ENCODE measurements at regions not wholly inside any gene's neighbourhood (a gene's known extent, or its start where the extent isn't known, plus 50 kb on each side); places are given as distances from the start of the nearest gene placed in this dataset.

DNA sequence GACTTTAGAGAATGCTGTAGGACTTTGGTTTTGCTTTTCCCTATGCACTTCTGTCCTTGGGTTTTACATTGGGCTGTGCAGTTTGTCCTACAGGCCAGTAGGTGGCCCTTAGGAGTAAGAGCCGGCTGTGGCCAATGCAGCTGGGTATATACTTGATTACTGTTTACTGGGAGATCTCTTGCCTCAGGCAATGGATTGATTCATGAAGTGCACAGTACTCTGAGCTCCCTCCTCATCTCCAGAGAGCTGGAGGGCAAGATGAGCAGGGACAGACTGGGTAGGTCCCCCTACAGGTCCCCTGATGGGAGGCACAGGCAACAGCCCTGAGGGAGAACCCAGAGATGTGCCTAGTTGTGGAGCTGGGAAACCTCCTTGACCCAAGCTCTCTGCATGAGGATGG, 103.8 kb upstream of the QRFPR start:
- peak; percentile 91 for TF ChIP-seq CTCF (conservative IDR thresholded peaks at IDR 0.05; ENCODE audit: low read length)
- DNase-seq (ENCODE audit: low read depth), result peak; percentile 73
- H3K4me3 ChIP-seq (ENCODE audit: low read length), result no peak overlapping the region

DNA sequence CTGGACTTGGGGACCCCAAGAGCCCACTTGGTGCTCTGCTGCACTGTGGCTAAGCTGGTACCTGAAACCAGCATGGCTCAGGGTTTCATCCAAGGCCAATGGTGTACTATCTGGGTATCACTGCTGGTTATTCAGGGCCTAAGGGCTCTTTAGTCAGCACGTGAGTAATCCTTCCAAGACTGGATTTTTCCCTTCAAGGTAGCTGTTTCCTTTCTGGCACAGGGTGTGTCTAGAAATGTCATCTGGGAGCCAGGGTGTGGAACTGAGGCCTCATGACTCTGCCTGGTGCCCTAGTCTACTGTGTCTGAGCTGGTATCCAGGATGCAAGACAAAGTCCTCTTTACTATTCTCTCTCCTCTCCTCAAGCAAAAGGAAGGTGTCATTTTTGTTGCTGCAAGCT, 99.0 kb upstream of the QRFPR start:
- no peak for TF ChIP-seq CTCF (conservative IDR thresholded peaks at IDR 0.05; ENCODE audit: low read length)
- H3K4me3 ChIP-seq (ENCODE audit: low read length), result no peak overlapping the region
- no peak for DNase-seq (ENCODE audit: low read depth)

DNA sequence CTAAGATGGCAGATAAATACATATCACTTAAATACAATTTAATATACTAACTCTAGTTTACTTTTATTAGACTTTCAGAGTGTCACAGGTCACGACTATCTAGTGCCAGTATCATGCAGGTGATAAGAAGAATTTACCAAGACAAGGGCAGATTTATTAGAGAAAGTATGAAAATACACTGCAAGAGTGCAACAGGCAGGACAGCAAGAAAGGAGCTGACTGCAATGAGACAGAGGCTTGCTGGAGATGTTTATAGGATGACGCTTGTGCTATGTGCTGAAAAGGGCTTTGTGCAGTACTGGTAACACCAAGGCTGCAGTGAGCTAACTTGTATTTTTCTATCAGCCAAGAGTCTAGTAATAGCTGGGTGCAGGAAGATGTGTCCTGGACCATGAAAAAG, 96.7 kb upstream of the QRFPR start:
- H3K4me3 ChIP-seq (ENCODE audit: low read length), result no peak overlapping the region
- TF ChIP-seq CTCF (conservative IDR thresholded peaks at IDR 0.05; ENCODE audit: low read length), result no peak
- no peak for DNase-seq (ENCODE audit: low read depth)

- no peak for TF ChIP-seq CTCF (conservative IDR thresholded peaks at IDR 0.05; ENCODE audit: low read length)
- DNase-seq (ENCODE audit: low read depth), result no peak
Measured at GRCh38 chr4:121477079-121477478, 96.3 kb upstream of the QRFPR start.

DNA sequence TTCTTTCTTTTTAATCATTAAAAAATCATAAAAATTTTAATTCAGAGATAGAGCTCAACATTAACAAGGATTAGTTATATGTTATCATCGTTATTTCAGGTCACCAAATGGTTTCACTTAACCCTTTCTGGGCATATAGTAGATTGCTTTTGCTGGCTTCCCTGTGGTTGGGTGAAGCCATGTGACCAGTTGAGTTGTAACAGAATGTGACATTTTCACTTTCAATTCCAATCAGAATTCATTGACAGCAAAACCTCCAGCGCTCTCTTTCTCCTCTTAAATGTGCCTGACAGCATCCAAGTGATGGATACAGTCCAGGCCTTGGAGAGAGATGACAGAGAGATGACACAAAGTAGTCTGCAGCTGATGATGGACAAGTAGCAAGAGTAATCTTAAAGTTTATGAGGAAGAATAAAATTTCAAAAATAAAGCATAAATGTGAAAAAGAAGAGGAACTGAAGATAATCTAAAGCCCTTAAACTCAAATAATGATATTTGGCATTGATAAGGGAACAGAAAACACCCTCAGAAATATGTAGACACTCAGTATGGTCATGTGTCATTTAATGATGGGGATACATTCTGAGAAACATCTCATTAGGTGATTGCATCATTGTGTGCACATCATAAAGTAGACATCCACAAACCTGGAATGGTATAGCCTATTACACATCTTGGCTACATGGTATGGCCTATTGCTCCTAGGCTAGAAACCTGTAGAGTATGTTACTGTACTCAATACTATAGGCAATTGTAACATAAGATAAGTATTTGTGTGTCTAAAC, 92.3 kb upstream of the QRFPR start:
- no peak for TF ChIP-seq CTCF (conservative IDR thresholded peaks at IDR 0.05; ENCODE audit: low read length)
- no peak for DNase-seq (ENCODE audit: low read depth)
- no peak overlapping the region for H3K4me3 ChIP-seq (ENCODE audit: low read length)

More at GRCh38 chr4:121477079-121477478, 96.3 kb upstream of the QRFPR start:
- H3K4me3 ChIP-seq (ENCODE audit: low read length), result no peak overlapping the region

DNA sequence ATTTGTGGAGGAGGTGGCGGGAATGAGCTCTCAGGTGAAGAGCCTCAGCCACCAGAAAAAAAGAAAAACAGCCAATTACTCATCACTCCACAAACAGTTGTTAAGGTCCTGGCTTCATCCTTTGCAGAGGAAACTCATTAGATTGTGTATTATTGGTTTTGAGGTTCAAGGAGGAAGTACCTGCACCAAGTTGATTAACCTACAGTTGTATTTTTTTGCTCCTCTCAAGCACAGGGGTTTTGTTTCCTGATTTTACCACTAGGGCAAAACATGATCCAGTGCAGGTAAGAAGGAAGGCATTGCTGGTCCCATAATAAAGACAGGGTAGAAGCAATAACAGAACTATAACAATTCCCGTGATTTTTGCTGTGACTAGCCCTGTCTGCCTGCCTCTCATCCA, 84.0 kb upstream of the QRFPR start:
- H3K4me3 ChIP-seq (ENCODE audit: low read length), result no peak overlapping the region
- DNase-seq (ENCODE audit: low read depth), result no peak
- TF ChIP-seq CTCF (conservative IDR thresholded peaks at IDR 0.05; ENCODE audit: low read length), result no peak

- TF ChIP-seq CTCF (conservative IDR thresholded peaks at IDR 0.05; ENCODE audit: low read length), result peak; percentile 94
- DNase-seq (ENCODE audit: low read depth), result peak; percentile 76
- H3K4me3 ChIP-seq (ENCODE audit: low read length), result no peak overlapping the region
Measured at GRCh38 chr4:121462660-121463261, 81.9 kb upstream of the QRFPR start.

Measured in AG10803 (cell line).